Kidney epithelial cell (primary cell): ENCODE measurements at regions not wholly inside any gene's neighbourhood (a gene's known extent, or its start where the extent isn't known, plus 50 kb on each side); places are given as distances from the start of the nearest gene placed in this dataset.

ENCODE experiments used
- DNase-seq: peaks from one replicate; pipeline ENCODE4 v3.0.0-alpha.2; 2010; ENCODE audit warnings: low read depth
- H3K27me3 ChIP-seq: 2 replicates; pipeline ENCODE4 v1.6.0; 2011; ENCODE audit warnings: low read length; ENCODE audit not compliant: control insufficient read depth, insufficient read depth
- H3K36me3 ChIP-seq: 2 replicates; pipeline ENCODE4 v1.5.1; 2011; ENCODE audit warnings: low read length; ENCODE audit not compliant: control insufficient read depth, insufficient read depth
- H3K4me3 ChIP-seq: 2 replicates; pipeline ENCODE4 v1.5.1; 2011; ENCODE audit warnings: low read depth, mild to moderate bottlenecking, control low read depth, low read length
- TF ChIP-seq, protein P1 (sequence below): IDR thresholded peaks from 2 replicates; pipeline ENCODE4 v1.5.1; 2011; ENCODE audit warnings: mild to moderate bottlenecking, moderate library complexity, low read length, control low read depth, inconsistent platforms; ENCODE audit not compliant: insufficient read depth, poor library complexity, severe bottlenecking

DNA sequence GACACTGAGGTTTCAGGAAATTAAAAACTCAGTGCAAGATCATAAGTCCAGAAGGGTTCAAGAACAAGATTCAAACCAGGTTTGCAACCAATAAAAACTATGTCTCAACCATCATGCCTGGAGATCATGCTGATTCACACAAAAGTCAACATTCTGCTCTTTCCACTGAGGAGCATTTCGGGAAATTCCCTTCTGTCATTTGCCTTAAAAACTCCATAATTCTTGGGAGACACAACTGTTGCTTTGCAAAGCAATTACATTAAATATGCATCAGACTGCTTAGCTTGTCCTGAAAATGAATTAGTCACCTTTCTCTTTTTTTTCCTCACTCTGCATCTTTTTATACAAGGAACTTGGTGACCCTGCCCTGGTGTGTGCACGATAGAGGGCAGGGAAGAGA, 275.9 kb upstream of the ZNF462 start:
- no peaks in the 10 kb centered on the region for H3K27me3 ChIP-seq
- no peak overlapping the region for H3K4me3 ChIP-seq
- DNase-seq: peak; percentile 23
- no peaks in the 10 kb centered on the region for H3K36me3 ChIP-seq
- TF ChIP-seq, protein P1, sequence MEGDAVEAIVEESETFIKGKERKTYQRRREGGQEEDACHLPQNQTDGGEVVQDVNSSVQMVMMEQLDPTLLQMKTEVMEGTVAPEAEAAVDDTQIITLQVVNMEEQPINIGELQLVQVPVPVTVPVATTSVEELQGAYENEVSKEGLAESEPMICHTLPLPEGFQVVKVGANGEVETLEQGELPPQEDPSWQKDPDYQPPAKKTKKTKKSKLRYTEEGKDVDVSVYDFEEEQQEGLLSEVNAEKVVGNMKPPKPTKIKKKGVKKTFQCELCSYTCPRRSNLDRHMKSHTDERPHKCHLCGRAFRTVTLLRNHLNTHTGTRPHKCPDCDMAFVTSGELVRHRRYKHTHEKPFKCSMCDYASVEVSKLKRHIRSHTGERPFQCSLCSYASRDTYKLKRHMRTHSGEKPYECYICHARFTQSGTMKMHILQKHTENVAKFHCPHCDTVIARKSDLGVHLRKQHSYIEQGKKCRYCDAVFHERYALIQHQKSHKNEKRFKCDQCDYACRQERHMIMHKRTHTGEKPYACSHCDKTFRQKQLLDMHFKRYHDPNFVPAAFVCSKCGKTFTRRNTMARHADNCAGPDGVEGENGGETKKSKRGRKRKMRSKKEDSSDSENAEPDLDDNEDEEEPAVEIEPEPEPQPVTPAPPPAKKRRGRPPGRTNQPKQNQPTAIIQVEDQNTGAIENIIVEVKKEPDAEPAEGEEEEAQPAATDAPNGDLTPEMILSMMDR: no peak

DNA sequence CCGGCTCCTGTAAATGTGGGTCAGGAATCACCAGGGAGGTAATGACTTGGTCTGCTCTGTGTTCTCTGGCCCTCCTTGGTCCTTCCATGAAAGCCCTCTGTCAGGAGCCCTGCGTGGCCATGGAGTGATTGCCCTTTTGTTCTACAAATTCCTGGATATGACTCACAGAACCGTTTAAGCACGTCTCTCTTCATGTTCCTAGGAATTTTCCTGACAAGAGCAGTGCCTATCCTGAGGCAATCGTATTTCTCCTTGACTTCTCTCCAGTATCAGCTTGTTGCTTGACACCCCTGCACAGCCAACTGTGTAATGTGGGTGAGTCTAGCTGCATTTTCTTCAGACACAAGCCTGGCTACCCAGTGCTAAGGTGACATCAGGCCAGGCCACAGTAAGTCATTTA, 274.3 kb upstream of the ZNF462 start:
- no peak overlapping the region for H3K4me3 ChIP-seq
- TF ChIP-seq, protein P1: no peak
- no peaks in the 10 kb centered on the region for H3K36me3 ChIP-seq
- DNase-seq: peak; percentile 64
- H3K27me3 ChIP-seq: no peaks in the 10 kb centered on the region

DNA sequence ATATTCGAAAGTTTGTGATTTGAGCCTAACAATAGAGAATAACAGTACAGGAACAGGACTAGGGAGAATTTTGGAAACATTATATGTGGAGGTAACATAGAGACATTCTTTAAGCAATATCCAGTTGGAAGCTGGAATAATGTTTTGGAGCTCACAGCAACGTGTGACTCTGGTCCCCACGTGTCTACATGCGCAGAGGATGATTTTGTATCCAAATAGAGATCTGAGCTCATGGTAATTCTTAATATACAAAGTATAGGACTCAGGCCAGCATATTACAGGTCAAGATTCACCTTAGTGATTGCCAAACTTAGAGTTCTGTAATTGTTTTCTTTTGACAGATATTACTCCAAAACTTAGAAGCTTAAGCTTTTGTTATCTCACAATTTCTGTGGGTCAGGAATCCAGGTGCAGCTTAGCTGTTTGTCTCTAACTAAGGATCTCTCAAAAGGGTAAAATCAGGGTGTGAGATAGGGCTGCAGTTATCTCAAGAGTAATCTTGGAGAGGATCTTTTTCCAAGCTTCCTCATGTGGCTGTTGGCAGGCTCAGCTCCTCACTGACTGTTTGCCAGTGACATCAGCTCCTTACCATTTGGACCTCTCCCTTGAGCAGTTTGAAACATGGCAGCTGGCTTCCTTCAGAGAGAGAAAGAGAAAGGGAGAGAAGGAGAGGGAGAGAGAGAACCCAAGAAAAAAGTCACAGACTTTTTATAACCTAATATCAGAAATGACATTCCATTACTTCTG, 272.0 kb upstream of the ZNF462 start:
- TF ChIP-seq, protein P1: no peak
- no peak for DNase-seq
- H3K36me3 ChIP-seq: no peaks in the 10 kb centered on the region
- H3K27me3 ChIP-seq: no peaks in the 10 kb centered on the region
- H3K4me3 ChIP-seq: no peak overlapping the region

DNA sequence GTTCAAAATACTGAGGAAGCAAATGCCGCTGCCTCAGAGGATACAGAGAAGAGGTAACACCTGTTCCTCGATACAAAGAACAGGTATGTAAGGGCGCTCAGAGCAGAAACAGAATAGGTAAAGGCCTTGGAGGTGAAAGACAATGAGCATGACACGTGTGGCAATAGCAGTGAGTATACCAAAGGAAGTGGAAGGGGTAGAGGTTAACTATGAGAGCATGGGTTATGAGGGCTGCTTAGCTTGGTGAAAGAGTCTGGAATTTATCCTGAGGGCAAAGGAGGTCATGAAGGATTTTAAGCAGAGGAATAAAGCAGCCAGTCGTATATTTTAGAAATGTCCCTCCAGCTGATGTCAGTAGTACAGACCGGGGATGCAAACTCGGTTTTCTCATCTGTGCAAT, 269.8 kb upstream of the ZNF462 start:
- no peak for DNase-seq
- no peaks in the 10 kb centered on the region for H3K27me3 ChIP-seq
- TF ChIP-seq, protein P1: no peak
- no peaks in the 10 kb centered on the region for H3K36me3 ChIP-seq
- H3K4me3 ChIP-seq: no peak overlapping the region

DNA sequence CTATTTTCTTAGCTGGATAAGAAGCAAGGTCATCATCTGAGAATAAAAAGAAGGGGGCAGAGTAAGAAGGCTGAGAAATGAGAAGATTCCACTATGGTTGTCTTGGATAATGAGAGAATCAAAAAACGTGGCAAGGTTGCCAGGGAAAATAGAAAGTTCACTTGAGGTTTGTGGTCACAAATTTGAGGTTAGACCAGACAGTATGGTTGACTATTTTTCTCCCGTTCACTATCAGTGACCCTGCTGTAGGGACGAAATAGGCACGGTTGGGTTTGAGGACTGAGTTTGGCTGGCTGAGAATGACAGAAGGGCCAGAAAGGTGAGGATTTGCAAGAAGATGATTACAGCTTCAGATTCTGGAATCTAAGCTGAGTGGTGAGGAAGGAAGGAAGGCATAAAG, 266.0 kb upstream of the ZNF462 start:
- H3K27me3 ChIP-seq: no peaks in the 10 kb centered on the region
- TF ChIP-seq, protein P1: no peak
- DNase-seq: no peak
- no peak overlapping the region for H3K4me3 ChIP-seq
- H3K36me3 ChIP-seq: no peaks in the 10 kb centered on the region
